HL-60 (cell line): ENCODE measurements at regions not wholly inside any gene's neighbourhood (a gene's known extent, or its start where the extent isn't known, plus 50 kb on each side); places are given as distances from the start of the nearest gene placed in this dataset.

Source experiments
- DNase-seq, 2 experiments: peaks; one replicate each; pipeline ENCODE4 v3.0.0-alpha.2; 2010 to 2020; ENCODE audit warnings: low read depth in 1 of 2, low spot score in 1 of 2
- H3K27ac ChIP-seq: fragments of 250-450 bp; sonication (Bioruptor Pico); replicated peaks from 2 replicates; pipeline ENCODE4 v1.5.1; 2020; ENCODE audit warnings: mild to moderate bottlenecking, moderate library complexity
- H3K27me3 ChIP-seq: fragments of 250-450 bp; sonication (Bioruptor Pico); 2 replicates; pipeline ENCODE4 v1.5.1; 2021; ENCODE audit warnings: mild to moderate bottlenecking, moderate library complexity; ENCODE audit not compliant: insufficient read depth, poor library complexity, severe bottlenecking
- H3K4me3 ChIP-seq: replicated peaks from 2 replicates; pipeline ENCODE4 v1.5.1; 2011; ENCODE audit warnings: mild to moderate bottlenecking, control low read depth, low read length; ENCODE audit not compliant: insufficient read depth
- GABPA ChIP-seq: IDR thresholded peaks from 2 replicates; pipeline ENCODE4 v1.6.1; 2012; ENCODE audit warnings: low read depth
- POLR2AphosphoS5 ChIP-seq: IDR thresholded peaks from 2 replicates; pipeline ENCODE4 v1.6.1; 2012; ENCODE audit warnings: low read depth
- REST ChIP-seq: IDR thresholded peaks from 2 replicates; pipeline ENCODE4 v1.6.1; 2012; ENCODE audit warnings: low read depth; ENCODE audit not compliant: insufficient replicate concordance
- SPI1 ChIP-seq: IDR thresholded peaks from 2 replicates; pipeline ENCODE4 v1.6.1; 2012; ENCODE audit warnings: low read depth, mild to moderate bottlenecking, borderline replicate concordance
- TF ChIP-seq, protein P1 (sequence below): IDR thresholded peaks from one replicate; pipeline ENCODE4 v1.5.1; 2011; ENCODE audit warnings: low read length, control low read depth, inconsistent platforms; ENCODE audit not compliant: insufficient read depth

- Histone ChIP-seq H3K27me3 (no peaks in the 10 kb centered on the region), H3K4me3 (no peak overlapping the region), H3K27ac (peak overlapping the region; percentile 78)
- DNase-seq: no peak
- no peak for TF ChIP-seq SPI1
- no peak for TF ChIP-seq GABPA
- TF ChIP-seq, protein P1, sequence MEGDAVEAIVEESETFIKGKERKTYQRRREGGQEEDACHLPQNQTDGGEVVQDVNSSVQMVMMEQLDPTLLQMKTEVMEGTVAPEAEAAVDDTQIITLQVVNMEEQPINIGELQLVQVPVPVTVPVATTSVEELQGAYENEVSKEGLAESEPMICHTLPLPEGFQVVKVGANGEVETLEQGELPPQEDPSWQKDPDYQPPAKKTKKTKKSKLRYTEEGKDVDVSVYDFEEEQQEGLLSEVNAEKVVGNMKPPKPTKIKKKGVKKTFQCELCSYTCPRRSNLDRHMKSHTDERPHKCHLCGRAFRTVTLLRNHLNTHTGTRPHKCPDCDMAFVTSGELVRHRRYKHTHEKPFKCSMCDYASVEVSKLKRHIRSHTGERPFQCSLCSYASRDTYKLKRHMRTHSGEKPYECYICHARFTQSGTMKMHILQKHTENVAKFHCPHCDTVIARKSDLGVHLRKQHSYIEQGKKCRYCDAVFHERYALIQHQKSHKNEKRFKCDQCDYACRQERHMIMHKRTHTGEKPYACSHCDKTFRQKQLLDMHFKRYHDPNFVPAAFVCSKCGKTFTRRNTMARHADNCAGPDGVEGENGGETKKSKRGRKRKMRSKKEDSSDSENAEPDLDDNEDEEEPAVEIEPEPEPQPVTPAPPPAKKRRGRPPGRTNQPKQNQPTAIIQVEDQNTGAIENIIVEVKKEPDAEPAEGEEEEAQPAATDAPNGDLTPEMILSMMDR: no peak
- TF ChIP-seq POLR2AphosphoS5: no peak
- no peak for TF ChIP-seq REST
Observed at GRCh38 chr12:89863493-89863938, 154.9 kb upstream of the ATP2B1 start.

DNA sequence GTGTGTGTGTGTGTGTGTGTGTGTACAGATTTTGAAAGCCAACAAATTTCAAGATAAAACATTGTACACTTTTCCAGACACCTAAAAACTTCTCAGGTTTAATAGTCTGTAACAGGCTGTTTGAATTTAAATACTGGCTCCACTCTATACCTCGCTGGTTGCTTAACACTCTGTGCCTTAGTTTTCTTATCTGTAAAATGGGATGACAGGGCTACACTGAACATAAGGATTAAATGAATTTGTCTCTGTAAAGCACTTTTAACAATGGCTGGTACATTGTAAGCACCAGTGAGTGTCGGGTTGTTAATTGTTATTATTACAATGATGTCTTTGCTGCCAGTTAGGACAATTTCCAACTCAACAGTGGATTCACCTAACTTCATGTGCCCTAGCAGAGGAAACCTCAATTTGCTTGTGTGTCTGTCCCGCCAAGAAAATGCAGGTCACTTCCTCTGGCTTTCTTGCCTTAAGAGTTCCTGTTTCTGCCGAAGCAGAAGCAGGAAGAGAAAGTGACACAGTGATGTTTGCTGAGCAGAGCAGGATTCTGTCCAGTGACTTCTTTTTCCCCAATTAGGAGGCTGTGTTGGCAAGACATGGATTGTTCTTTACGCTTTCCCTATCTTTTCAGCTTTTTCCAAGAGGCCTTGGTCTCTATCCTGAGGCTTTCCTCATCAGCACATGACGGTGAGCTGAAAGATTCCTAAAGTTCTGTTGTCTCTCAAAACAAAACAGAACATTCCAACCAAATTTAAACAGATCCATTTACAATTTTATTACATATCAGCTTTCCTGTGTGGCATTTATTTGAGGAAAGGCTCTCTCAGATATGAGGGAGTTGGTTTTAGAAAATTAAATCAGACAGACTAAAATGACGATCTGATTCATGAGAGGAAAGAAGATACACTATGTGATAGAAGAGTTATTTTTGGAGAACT, 154.1 kb upstream of the ATP2B1 start:
- Histone ChIP-seq H3K27me3 (no peaks in the 10 kb centered on the region), H3K4me3 (no peak overlapping the region), H3K27ac (peak overlapping the region; percentile 78)
- TF ChIP-seq, protein P1: no peak
- TF ChIP-seq SPI1 (peak; percentile 99), REST (peak; percentile 37), POLR2AphosphoS5 (peak; percentile 70), GABPA (peak; percentile 70)
- peak; percentile 55 to 89 for DNase-seq

DNA sequence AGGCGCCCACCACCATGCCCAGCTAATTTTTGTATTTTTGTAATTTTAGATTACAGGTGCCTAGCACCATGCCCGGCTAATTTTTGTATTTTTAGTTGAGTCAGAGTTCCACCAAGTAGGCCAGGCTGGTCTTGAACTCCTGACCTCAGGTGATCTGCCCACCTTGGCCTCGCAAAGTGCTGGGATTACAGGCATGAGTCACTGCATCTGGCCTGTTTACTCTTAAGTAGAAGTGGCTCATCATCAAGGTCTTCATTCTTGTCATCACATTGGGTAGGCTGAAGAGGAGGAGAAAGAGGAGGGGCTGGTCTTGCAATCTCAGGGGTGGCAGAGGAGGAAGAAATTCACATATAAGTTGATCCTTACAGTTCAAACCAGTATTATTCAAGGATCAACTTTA, 152.4 kb upstream of the ATP2B1 start:
- Histone ChIP-seq H3K27ac (no peak overlapping the region), H3K4me3 (no peak overlapping the region), H3K27me3 (no peaks in the 10 kb centered on the region)
- TF ChIP-seq POLR2AphosphoS5 (no peak), REST (no peak), GABPA (no peak)
- DNase-seq: no peak
